ENCODE measurements at regions not wholly inside any gene's neighbourhood (a gene's known extent, or its start where the extent isn't known, plus 50 kb on each side); places are given as distances from the start of the nearest gene placed in this dataset.

DNA sequence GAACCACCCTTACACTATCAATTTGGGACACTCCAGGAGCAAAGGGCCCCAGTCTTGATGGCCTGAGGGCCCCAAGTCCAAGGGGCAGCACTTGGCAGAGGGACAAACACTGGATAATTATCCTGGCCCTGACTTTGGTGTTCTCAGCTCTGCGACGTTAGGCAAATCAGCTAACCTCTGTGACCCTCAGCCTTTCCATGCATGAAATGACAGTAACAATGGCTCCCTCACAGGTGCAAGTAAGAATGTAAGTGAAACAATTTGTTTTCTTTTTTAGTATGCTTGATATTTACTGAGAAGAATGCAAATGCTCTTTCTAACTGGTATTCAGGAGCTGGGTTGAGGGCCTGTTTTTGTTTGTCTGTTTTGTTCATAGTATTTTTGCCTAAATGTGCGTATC is 61.6 kb upstream of the PRDX6 start:
- no peak for ATAC-seq (ENCODE audit: low FRiP score in 2 of 2)
- H3K27ac ChIP-seq, result no peak overlapping the region
- TF ChIP-seq EP300 (IDR thresholded peaks at IDR 0.05), result no peak
- TF ChIP-seq, protein P1, sequence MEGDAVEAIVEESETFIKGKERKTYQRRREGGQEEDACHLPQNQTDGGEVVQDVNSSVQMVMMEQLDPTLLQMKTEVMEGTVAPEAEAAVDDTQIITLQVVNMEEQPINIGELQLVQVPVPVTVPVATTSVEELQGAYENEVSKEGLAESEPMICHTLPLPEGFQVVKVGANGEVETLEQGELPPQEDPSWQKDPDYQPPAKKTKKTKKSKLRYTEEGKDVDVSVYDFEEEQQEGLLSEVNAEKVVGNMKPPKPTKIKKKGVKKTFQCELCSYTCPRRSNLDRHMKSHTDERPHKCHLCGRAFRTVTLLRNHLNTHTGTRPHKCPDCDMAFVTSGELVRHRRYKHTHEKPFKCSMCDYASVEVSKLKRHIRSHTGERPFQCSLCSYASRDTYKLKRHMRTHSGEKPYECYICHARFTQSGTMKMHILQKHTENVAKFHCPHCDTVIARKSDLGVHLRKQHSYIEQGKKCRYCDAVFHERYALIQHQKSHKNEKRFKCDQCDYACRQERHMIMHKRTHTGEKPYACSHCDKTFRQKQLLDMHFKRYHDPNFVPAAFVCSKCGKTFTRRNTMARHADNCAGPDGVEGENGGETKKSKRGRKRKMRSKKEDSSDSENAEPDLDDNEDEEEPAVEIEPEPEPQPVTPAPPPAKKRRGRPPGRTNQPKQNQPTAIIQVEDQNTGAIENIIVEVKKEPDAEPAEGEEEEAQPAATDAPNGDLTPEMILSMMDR (IDR thresholded peaks at IDR 0.05), result no peak
- no peak for TF ChIP-seq POLR2A (IDR thresholded peaks at IDR 0.05)
- no peak for TF ChIP-seq POLR2AphosphoS5 (IDR thresholded peaks at IDR 0.05)
- no peaks in the 10 kb centered on the region for H3K27me3 ChIP-seq
- H3K4me1 ChIP-seq, result peaks cover 0 to 6% (median 4%) of the 10 kb centered on the region in 4 donors
- DNase-seq, result no peak
- no peak overlapping the region for H3K4me3 ChIP-seq
- no peaks in the 10 kb centered on the region for H3K36me3 ChIP-seq
- no peaks in the 10 kb centered on the region for H3K9me3 ChIP-seq
- 80 to 86% methylated on average over 3 of the region's 3 CpGs for WGBS, 2 donors

DNA sequence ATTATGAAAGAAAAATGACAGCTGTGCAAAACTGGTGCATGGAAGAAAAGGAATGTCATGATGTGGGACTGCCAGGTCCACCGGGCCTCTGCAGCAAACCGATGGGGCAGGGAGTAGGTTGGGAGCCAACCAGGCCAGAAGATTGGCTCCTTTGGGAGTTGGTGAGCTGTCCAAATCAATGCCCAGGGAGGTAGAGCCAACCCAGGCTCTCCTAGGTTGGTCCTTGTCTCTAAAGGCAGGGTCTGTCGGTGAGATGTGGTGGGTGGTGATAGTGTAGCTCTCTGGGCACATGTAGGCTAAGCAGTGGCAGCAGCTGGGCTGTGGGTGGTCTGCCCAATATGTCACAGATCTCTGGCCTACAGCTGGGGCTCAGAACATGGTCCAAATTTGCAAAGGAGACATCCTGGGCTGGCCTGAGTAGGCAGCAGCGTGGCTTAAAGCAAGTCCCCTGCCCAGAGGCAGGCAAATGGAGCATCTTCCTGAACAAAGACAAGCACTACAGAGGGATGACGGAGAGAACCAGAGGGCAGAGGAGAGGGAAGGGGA is 61.2 kb upstream of the PRDX6 start:
- TF ChIP-seq POLR2A (IDR thresholded peaks at IDR 0.05), result no peak
- no peak for TF ChIP-seq POLR2AphosphoS5 (IDR thresholded peaks at IDR 0.05)
- ATAC-seq (ENCODE audit: low FRiP score in 2 of 2), result no peak
- WGBS, 2 donors, result 75 to 86% methylated on average over 5 of the region's 5 CpGs
- peaks cover 0 to 6% (median 4%) of the 10 kb centered on the region in 4 donors for H3K4me1 ChIP-seq
- no peak overlapping the region for H3K27ac ChIP-seq
- H3K27me3 ChIP-seq, result no peaks in the 10 kb centered on the region
- H3K36me3 ChIP-seq, result no peaks in the 10 kb centered on the region
- DNase-seq, result no peak
- H3K4me3 ChIP-seq, result no peak overlapping the region
- H3K9me3 ChIP-seq, result no peaks in the 10 kb centered on the region

DNA sequence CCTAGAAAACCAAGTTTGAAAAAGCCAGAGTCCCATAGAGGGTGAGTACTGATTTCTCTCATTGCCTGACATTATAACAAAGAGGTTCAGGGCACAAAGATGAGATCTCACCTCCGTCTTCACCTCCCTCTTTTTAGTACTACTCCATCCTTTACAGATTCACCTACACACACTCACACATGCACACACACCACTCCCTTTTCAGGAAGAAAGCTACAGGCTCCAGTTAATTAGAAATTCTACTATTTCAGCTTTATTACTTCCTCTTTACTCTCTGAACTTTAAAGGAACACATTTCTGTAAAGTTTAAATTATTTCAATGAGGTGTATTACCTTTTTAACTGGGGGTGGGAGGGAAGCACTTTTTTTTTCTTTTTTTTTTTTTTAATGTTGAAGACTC is 59.6 kb upstream of the PRDX6 start:
- WGBS, 2 donors, result 78 to 79% methylated on average over 1 of the region's 1 CpG
- Histone ChIP-seq H3K9me3 (no peaks in the 10 kb centered on the region), H3K4me1 (peaks cover 0 to 6% (median 4%) of the 10 kb centered on the region in 4 donors), H3K4me3 (no peak overlapping the region), H3K27me3 (no peaks in the 10 kb centered on the region), H3K36me3 (no peaks in the 10 kb centered on the region), H3K27ac (no peak overlapping the region)
- DNase-seq (no peak), ATAC-seq (ENCODE audit: low FRiP score in 2 of 2) (no peak)
- TF ChIP-seq POLR2A (IDR thresholded peaks at IDR 0.05) (no peak), EP300 (IDR thresholded peaks at IDR 0.05) (no peak), POLR2AphosphoS5 (IDR thresholded peaks at IDR 0.05) (no peak)
- TF ChIP-seq, protein P1 (IDR thresholded peaks at IDR 0.05), result no peak

DNA sequence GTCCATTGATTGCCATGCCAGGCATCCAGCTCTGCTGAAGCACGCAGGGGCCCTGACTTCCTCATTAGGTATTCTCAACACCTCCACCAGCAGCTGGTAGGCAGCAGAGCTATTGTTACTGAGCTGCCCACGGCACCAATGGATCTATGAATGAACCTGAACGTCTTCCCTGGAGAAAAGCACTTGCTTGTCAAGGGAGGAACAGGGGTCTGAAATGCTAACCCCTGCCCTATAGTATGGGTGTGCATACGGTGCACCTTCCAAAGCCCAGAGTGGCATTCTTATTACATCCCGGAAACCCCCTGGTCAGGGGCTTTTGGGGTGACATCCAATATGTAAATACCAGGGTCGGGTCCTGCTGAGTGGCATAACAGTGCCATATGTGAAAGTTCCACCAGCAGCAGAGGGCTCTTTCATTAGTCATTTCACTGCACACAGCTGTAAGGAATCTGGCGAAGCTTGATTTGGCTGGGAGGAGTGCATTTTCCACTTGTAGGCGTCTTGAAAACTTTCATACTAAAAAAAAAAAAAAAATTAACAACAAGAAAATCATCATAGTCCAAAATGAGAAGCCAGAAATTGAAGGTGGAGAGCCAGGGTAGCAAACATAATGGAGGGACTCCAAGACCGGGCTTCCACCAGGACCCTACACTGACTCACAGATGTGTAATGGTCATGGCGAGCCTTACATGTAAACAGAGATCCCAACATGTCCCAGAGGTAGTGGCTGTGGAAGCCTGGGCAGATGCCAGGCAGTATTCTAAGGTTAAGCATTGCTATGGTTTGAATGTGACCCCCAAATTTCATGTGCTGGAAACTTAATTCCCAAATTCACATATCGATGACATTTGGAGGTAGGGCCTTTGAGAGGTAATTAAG is 58.8 kb upstream of the PRDX6 start:
- peaks cover 0 to 6% (median 4%) of the 10 kb centered on the region in 4 donors for H3K4me1 ChIP-seq
- H3K9me3 ChIP-seq, result no peaks in the 10 kb centered on the region
- DNase-seq (no peak), ATAC-seq (ENCODE audit: low FRiP score in 2 of 2) (no peak)
- WGBS, 2 donors, result 82 to 86% methylated on average over 11 of the region's 11 CpGs
- TF ChIP-seq POLR2AphosphoS5 (IDR thresholded peaks at IDR 0.05), result no peak
- TF ChIP-seq, protein P1 (IDR thresholded peaks at IDR 0.05), result no peak
- TF ChIP-seq POLR2A (IDR thresholded peaks at IDR 0.05), result no peak
- TF ChIP-seq EP300 (IDR thresholded peaks at IDR 0.05), result no peak
- H3K27ac ChIP-seq, result no peak overlapping the region
- H3K36me3 ChIP-seq, result no peaks in the 10 kb centered on the region
- H3K4me3 ChIP-seq, result no peak overlapping the region
- H3K27me3 ChIP-seq, result no peaks in the 10 kb centered on the region

DNA sequence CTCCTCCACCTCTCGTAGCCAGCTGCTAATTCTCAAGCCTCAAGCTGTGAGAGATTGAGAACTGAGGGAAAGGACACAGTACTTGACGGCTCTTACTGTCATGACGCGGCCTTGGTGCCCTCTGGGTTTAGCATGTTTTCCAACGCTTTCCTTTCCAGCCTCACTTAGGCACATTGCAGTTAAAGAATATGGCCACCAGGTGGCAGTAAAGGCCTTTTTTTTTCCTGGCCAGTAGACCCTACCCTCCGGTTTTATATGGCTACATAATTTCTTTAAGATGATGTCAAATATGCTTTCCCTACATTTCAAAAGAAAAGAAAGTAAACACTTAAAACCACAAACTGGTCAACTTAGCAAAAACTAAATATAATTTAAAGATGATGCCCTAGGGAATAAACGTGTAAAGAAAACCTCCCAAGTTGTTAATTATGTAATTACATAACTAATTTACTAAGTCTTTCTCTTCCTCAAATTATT is 56.8 kb upstream of the PRDX6 start:
- H3K27me3 ChIP-seq, result no peaks in the 10 kb centered on the region
- no peak overlapping the region for H3K4me3 ChIP-seq
- H3K9me3 ChIP-seq, result no peaks in the 10 kb centered on the region
- peak; percentile 87 to 92 for ATAC-seq (ENCODE audit: low FRiP score in 2 of 2)
- no peaks in the 10 kb centered on the region for H3K36me3 ChIP-seq
- peak in 1 of 2 donors; percentile 75 for DNase-seq
- WGBS, 2 donors, result 7 to 8% methylated on average over 7 of the region's 7 CpGs
- peaks cover 0 to 6% (median 4%) of the 10 kb centered on the region in 4 donors for H3K4me1 ChIP-seq
- TF ChIP-seq EP300 (IDR thresholded peaks at IDR 0.05), result no peak
- TF ChIP-seq, protein P1 (IDR thresholded peaks at IDR 0.05), result peak; percentile 82 to 94 (median 87)
- H3K27ac ChIP-seq, result no peak overlapping the region

Data from upper lobe of left lung (tissue), 6 donors.